ENCODE measurements at regions not wholly inside any gene's neighbourhood (a gene's known extent, or its start where the extent isn't known, plus 50 kb on each side); places are given as distances from the start of the nearest gene placed in this dataset.

GRCh38 chr5:88979244-88979643, 96.3 kb upstream of the MEF2C start:
- TF ChIP-seq CTCF (conservative IDR thresholded peaks at IDR 0.05; ENCODE audit: low read depth, low read length), result no peak
- no peak for TF ChIP-seq RCOR1 (IDR thresholded peaks at IDR 0.05; ENCODE audit: insufficient replicate concordance, low read length)
- no peak for TF ChIP-seq POLR2A (IDR thresholded peaks at IDR 0.05; ENCODE audit: low read depth, low read length)
- TF ChIP-seq MAZ (IDR thresholded peaks at IDR 0.05; ENCODE audit: borderline replicate concordance, low read depth, low read length), result no peak
- no peak for TF ChIP-seq MXI1 (IDR thresholded peaks at IDR 0.05; ENCODE audit: borderline replicate concordance, low read depth, low read length)
- TF ChIP-seq BHLHE40 (IDR thresholded peaks at IDR 0.05; ENCODE audit: low read depth, low read length), result no peak
- TF ChIP-seq USF2 (IDR thresholded peaks at IDR 0.05; ENCODE audit: low read depth, low read length), result no peak
- TF ChIP-seq SMC3 (IDR thresholded peaks at IDR 0.05; ENCODE audit: low read depth, low read length), result no peak
- TF ChIP-seq ELK1 (IDR thresholded peaks at IDR 0.05; ENCODE audit: borderline replicate concordance, low read depth, low read length), result no peak
- TF ChIP-seq CEBPB (IDR thresholded peaks at IDR 0.05; ENCODE audit: low read depth, low read length), result no peak
- TF ChIP-seq RFX5 (IDR thresholded peaks at IDR 0.05; ENCODE audit: low read depth, low read length), result no peak
- TF ChIP-seq MAFK (IDR thresholded peaks at IDR 0.05; ENCODE audit: low read depth, low read length), result no peak
